ENCODE measurements at regions not wholly inside any gene's neighbourhood (a gene's known extent, or its start where the extent isn't known, plus 50 kb on each side); places are given as distances from the start of the nearest gene placed in this dataset.

DNA sequence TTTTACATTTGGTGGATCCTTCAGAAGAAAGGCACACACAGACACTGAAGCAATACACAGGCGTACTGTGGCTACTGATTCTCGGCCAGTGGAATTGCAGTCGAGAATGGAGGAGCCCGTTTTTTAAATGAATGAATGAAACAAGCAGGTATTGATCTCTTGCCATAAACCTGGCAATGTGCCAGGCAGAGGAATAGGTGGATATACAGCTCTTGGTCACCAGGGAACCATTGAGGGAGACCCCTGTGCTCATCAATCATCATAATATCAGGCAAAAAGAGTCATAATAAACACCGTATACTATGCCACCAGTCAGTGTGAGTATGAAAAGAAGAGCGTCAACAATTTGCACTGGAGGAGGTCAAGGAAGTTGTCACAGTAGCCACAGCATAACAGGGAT lies 140.3 kb upstream of the FOXF1 start:
- Histone ChIP-seq H3K4me3 (ENCODE audit: low read length) (no peak overlapping the region), H3K4me1 (ENCODE audit: low read length) (no peaks in the 10 kb centered on the region), H3K9ac (ENCODE audit: low read length) (no peak overlapping the region), H3K79me2 (ENCODE audit: low read length) (no peaks in the 10 kb centered on the region), H3K9me3 (ENCODE audit: low read length) (no peaks in the 10 kb centered on the region; the same call in 1 of the 2 replicates), H3K9me2 (replicated peaks; ENCODE audit: insufficient read depth, low read length) (no peaks in the 10 kb centered on the region), H3K4me2 (ENCODE audit: low read depth, low read length, poor library complexity, severe bottlenecking) (no peak overlapping the region), H3K27me3 (ENCODE audit: low read length) (no peaks in the 10 kb centered on the region), H4K20me1 (ENCODE audit: insufficient read depth, low read depth, low read length) (no peaks in the 10 kb centered on the region), H3K36me3 (ENCODE audit: insufficient read depth, low read length) (no peaks in the 10 kb centered on the region), H2AFZ (ENCODE audit: low read length) (no peak overlapping the region), H3K27ac (ENCODE audit: low read length) (no peak overlapping the region)
- no peak for DNase-seq

DNA sequence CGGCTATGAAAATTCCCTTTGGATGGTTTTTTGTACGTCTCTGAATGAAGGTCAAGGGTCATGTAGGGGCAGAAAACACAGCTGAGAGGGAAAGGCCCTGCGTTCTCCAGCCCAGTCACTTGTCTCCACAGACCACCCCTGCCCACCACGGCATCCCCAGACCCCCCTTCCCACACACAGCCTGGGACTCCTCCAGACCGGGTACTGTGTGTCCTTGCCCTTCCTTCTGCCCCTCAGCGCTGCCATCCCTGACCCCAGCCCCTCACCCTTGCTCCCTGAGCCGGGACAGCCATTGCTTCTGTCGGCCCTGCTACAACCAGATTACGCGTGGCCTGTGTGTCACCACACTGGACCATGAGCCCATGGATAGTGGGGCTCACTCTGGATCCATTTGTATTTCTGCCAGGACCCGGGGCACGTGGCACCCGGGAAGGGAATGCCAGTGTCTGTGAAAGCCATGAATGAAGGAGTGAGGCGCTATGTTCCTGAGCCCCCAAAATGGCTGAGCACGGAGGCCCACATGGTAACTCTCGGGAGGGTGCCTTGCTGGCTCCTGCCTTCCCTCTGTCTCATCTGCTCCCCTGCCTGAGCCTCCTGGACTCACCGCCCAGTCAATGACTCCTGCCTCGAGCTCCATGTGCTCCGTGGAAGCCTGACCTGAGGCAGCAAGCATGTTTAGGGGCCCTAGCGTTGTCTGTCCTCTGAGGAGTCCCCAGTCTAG lies 139.1 kb upstream of the FOXF1 start:
- Histone ChIP-seq H3K27me3 (ENCODE audit: low read length) (no peaks in the 10 kb centered on the region), H3K79me2 (ENCODE audit: low read length) (no peaks in the 10 kb centered on the region)

DNA sequence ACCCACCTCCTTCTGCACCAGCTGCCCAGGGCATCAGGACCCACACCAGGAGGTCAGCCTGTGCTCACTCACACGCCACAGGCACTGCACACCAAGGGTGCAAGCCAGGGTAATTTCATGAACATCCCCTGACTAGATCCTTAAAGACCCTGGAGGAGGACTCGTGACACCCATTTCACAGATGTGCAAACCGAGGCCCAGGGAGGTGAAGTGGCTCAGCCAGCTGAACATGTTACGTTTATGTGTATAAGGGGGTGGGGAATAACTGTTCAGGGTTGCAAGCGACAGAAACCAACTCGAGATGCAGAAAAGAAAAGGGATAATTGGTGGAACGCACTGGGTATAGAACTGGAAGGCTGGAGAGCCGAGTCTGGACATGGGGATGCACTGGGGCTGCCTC lies 138.1 kb upstream of the FOXF1 start:
- H3K4me1 ChIP-seq (ENCODE audit: low read length), result no peaks in the 10 kb centered on the region
- DNase-seq, result no peak
- H3K79me2 ChIP-seq (ENCODE audit: low read length), result no peaks in the 10 kb centered on the region
- H3K27me3 ChIP-seq (ENCODE audit: low read length), result no peaks in the 10 kb centered on the region
- no peak overlapping the region for H3K4me2 ChIP-seq (ENCODE audit: low read depth, low read length, poor library complexity, severe bottlenecking)
- H3K27ac ChIP-seq (ENCODE audit: low read length), result no peak overlapping the region
- no peak overlapping the region for H3K9ac ChIP-seq (ENCODE audit: low read length)
- H3K9me3 ChIP-seq (ENCODE audit: low read length), result no peaks in the 10 kb centered on the region; the same call in 1 of the 2 replicates
- H4K20me1 ChIP-seq (ENCODE audit: insufficient read depth, low read depth, low read length), result no peaks in the 10 kb centered on the region
- H3K36me3 ChIP-seq (ENCODE audit: insufficient read depth, low read length), result no peaks in the 10 kb centered on the region
- H3K4me3 ChIP-seq (ENCODE audit: low read length), result no peak overlapping the region
- H3K9me2 ChIP-seq (replicated peaks; ENCODE audit: insufficient read depth, low read length), result no peaks in the 10 kb centered on the region
- H2AFZ ChIP-seq (ENCODE audit: low read length), result no peak overlapping the region

More for the DNA sequence above, 139.1 kb upstream of the FOXF1 start:
- H4K20me1 ChIP-seq (ENCODE audit: insufficient read depth, low read depth, low read length), result no peaks in the 10 kb centered on the region
- no peaks in the 10 kb centered on the region; the same call in 1 of the 2 replicates for H3K9me3 ChIP-seq (ENCODE audit: low read length)
- H3K27ac ChIP-seq (ENCODE audit: low read length), result no peak overlapping the region
- H3K4me3 ChIP-seq (ENCODE audit: low read length), result no peak overlapping the region
- no peak overlapping the region for H3K9ac ChIP-seq (ENCODE audit: low read length)
- no peak overlapping the region for H3K4me2 ChIP-seq (ENCODE audit: low read depth, low read length, poor library complexity, severe bottlenecking)
- no peaks in the 10 kb centered on the region for H3K4me1 ChIP-seq (ENCODE audit: low read length)
- no peaks in the 10 kb centered on the region for H3K9me2 ChIP-seq (replicated peaks; ENCODE audit: insufficient read depth, low read length)
- no peaks in the 10 kb centered on the region for H3K36me3 ChIP-seq (ENCODE audit: insufficient read depth, low read length)
- DNase-seq, result no peak
- no peak overlapping the region for H2AFZ ChIP-seq (ENCODE audit: low read length)

DNA sequence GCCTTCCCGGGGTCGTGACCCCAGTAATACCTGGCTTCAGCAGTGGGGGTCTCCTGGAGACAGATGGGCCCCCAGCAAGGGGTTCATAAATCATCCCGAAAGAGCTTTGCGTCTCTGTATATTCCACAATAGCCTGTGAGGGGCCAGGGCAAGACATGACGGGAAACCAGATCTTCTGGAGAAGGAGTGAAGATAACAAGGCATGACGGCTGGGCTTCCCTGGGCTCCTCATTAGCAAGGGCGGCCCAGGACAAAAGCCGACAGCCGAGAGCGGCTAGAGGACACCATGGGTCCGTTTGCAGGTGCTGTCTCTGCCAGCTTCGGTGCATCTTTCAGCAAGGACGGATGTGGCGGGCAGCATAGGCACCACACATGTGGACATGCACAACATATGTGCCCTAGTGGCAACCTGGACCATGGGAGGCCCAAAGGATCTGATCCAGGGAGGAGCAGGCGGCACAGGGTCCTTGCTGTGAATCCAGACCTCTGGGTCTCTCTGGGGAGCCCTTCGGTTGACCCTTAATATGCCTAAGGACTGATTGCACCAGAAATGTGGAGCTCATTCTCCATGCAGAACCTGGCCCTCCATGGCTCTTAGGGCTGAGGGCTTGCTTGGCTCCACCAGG lies 136.9 kb upstream of the FOXF1 start:
- Histone ChIP-seq H3K36me3 (ENCODE audit: insufficient read depth, low read length) (no peaks in the 10 kb centered on the region), H4K20me1 (ENCODE audit: insufficient read depth, low read depth, low read length) (no peaks in the 10 kb centered on the region), H2AFZ (ENCODE audit: low read length) (no peak overlapping the region), H3K79me2 (ENCODE audit: low read length) (no peaks in the 10 kb centered on the region), H3K9me3 (ENCODE audit: low read length) (no peaks in the 10 kb centered on the region; the same call in 1 of the 2 replicates), H3K27ac (ENCODE audit: low read length) (no peak overlapping the region), H3K27me3 (ENCODE audit: low read length) (no peaks in the 10 kb centered on the region), H3K9ac (ENCODE audit: low read length) (no peak overlapping the region), H3K4me2 (ENCODE audit: low read depth, low read length, poor library complexity, severe bottlenecking) (no peak overlapping the region), H3K9me2 (replicated peaks; ENCODE audit: insufficient read depth, low read length) (no peaks in the 10 kb centered on the region), H3K4me1 (ENCODE audit: low read length) (no peaks in the 10 kb centered on the region), H3K4me3 (ENCODE audit: low read length) (no peak overlapping the region)
- no peak for DNase-seq

DNA sequence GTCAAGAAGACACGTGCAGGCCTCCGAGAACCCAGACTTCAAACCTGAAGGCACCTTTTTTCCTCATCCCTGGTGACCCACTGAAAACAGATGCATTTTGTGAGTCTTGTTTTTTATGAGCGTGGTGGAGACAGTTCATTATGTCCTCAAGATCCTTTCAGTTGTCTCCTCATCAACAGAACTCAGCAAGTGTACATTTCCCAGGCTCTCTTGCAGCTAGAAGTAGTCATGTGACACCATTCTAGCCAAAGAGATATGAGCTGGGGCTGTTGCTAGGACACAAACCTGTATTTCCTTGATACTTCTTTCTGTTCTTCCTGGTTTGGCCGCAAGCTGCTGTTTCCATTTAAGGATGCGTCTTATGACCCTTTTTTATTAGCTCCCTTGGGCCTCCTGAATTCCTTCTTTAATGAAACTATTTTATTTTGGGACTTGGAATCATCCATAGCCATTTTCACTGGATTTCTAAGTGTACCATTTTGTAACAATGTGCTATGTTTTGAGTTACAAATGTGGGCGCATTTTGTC lies 135.7 kb upstream of the FOXF1 start:
- no peak for DNase-seq
- no peaks in the 10 kb centered on the region for H3K4me1 ChIP-seq (ENCODE audit: low read length)
- no peak overlapping the region for H3K4me2 ChIP-seq (ENCODE audit: low read depth, low read length, poor library complexity, severe bottlenecking)
- H3K9me2 ChIP-seq (replicated peaks; ENCODE audit: insufficient read depth, low read length), result no peaks in the 10 kb centered on the region
- H3K79me2 ChIP-seq (ENCODE audit: low read length), result no peaks in the 10 kb centered on the region
- no peak overlapping the region for H2AFZ ChIP-seq (ENCODE audit: low read length)
- H3K9me3 ChIP-seq (ENCODE audit: low read length), result no peaks in the 10 kb centered on the region; the same call in 1 of the 2 replicates
- no peaks in the 10 kb centered on the region for H3K27me3 ChIP-seq (ENCODE audit: low read length)
- H3K4me3 ChIP-seq (ENCODE audit: low read length), result no peak overlapping the region
- H3K9ac ChIP-seq (ENCODE audit: low read length), result no peak overlapping the region
- H3K36me3 ChIP-seq (ENCODE audit: insufficient read depth, low read length), result no peaks in the 10 kb centered on the region
- no peak overlapping the region for H3K27ac ChIP-seq (ENCODE audit: low read length)
- no peaks in the 10 kb centered on the region for H4K20me1 ChIP-seq (ENCODE audit: insufficient read depth, low read depth, low read length)

DNA sequence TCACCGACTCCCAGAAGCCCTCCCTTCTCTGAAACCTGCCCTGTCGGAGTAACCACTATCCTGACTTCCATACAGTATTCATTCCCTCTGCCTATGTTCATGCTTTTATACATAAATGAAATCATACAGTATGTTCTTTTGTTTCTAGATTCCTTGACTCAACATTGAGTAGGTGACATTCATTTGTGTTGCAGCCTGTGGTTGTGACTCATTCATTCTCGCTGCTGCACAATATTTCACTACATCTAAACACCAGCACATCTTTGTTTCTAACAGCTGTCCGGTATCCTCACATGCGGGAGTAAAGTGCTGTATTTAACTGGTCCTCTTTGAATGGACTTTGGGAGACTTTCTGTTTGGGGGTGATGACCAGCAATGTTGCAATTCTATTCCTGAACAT lies 135.0 kb upstream of the FOXF1 start:
- no peak overlapping the region for H3K27ac ChIP-seq (ENCODE audit: low read length)

DNA sequence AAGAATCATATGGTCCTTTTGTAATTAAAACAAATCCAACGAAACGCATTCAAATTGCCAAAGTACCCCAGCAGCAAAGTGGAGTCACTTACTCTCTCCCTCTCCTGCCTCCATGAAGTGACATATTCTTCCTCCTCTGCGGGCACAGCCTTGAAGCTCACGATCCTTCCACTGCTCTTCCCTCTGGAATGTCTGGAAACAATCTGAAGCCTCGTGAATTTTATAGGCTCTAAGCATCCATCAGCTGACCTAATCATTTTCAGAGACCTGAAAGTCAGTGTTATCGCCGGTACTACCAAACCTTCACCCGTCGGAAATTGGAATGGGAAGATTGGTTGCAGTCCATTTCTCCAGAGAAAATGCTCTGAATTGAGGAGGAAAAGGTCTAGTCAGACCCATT lies 134.5 kb upstream of the FOXF1 start:
- Histone ChIP-seq H2AFZ (ENCODE audit: low read length) (no peak overlapping the region), H3K9ac (ENCODE audit: low read length) (no peak overlapping the region)

More for the DNA sequence above, 135.0 kb upstream of the FOXF1 start:
- DNase-seq, result no peak
- Histone ChIP-seq H3K4me2 (ENCODE audit: low read depth, low read length, poor library complexity, severe bottlenecking) (no peak overlapping the region), H3K9ac (ENCODE audit: low read length) (no peak overlapping the region), H3K9me2 (replicated peaks; ENCODE audit: insufficient read depth, low read length) (no peaks in the 10 kb centered on the region), H3K4me1 (ENCODE audit: low read length) (no peaks in the 10 kb centered on the region), H3K27me3 (ENCODE audit: low read length) (no peaks in the 10 kb centered on the region), H3K79me2 (ENCODE audit: low read length) (no peaks in the 10 kb centered on the region), H2AFZ (ENCODE audit: low read length) (no peak overlapping the region), H3K36me3 (ENCODE audit: insufficient read depth, low read length) (no peaks in the 10 kb centered on the region), H3K9me3 (ENCODE audit: low read length) (no peaks in the 10 kb centered on the region; the same call in 1 of the 2 replicates), H4K20me1 (ENCODE audit: insufficient read depth, low read depth, low read length) (no peaks in the 10 kb centered on the region), H3K4me3 (ENCODE audit: low read length) (no peak overlapping the region)

DNA sequence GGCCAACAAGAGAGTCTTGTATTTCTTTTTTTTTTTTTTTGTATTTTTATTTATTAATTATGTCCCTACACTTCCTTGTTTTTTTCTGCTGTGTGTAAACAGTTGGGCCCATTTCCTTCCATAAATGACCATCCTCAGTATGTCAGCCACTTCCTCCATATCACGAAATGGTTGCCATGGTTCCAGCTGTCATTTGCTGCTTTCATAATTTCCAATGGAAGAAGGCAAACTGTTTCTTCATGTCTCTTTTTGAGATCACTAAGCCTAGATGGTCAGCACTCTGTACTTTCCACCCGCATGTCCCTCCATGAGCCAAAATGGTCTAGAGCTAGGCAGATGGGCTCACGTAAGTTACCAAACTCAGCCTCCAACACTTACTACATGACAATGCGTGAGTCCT lies 133.5 kb upstream of the FOXF1 start:
- Histone ChIP-seq H3K36me3 (ENCODE audit: insufficient read depth, low read length) (no peaks in the 10 kb centered on the region), H3K27ac (ENCODE audit: low read length) (no peak overlapping the region), H3K9me3 (ENCODE audit: low read length) (no peaks in the 10 kb centered on the region; the same call in 1 of the 2 replicates), H3K9ac (ENCODE audit: low read length) (no peak overlapping the region), H4K20me1 (ENCODE audit: insufficient read depth, low read depth, low read length) (no peaks in the 10 kb centered on the region), H3K79me2 (ENCODE audit: low read length) (no peaks in the 10 kb centered on the region), H3K27me3 (ENCODE audit: low read length) (no peaks in the 10 kb centered on the region), H3K4me1 (ENCODE audit: low read length) (no peaks in the 10 kb centered on the region), H3K4me2 (ENCODE audit: low read depth, low read length, poor library complexity, severe bottlenecking) (no peak overlapping the region), H3K4me3 (ENCODE audit: low read length) (no peak overlapping the region), H2AFZ (ENCODE audit: low read length) (no peak overlapping the region), H3K9me2 (replicated peaks; ENCODE audit: insufficient read depth, low read length) (no peaks in the 10 kb centered on the region)
- DNase-seq, result no peak

More for the DNA sequence above, 134.5 kb upstream of the FOXF1 start:
- Histone ChIP-seq H4K20me1 (ENCODE audit: insufficient read depth, low read depth, low read length) (no peaks in the 10 kb centered on the region), H3K79me2 (ENCODE audit: low read length) (no peaks in the 10 kb centered on the region), H3K36me3 (ENCODE audit: insufficient read depth, low read length) (no peaks in the 10 kb centered on the region), H3K9me3 (ENCODE audit: low read length) (no peaks in the 10 kb centered on the region; the same call in 1 of the 2 replicates), H3K9me2 (replicated peaks; ENCODE audit: insufficient read depth, low read length) (no peaks in the 10 kb centered on the region), H3K4me1 (ENCODE audit: low read length) (no peaks in the 10 kb centered on the region), H3K27ac (ENCODE audit: low read length) (no peak overlapping the region), H3K4me2 (ENCODE audit: low read depth, low read length, poor library complexity, severe bottlenecking) (no peak overlapping the region), H3K27me3 (ENCODE audit: low read length) (no peaks in the 10 kb centered on the region), H3K4me3 (ENCODE audit: low read length) (no peak overlapping the region)
- no peak for DNase-seq
